Epithelial cell of esophagus (primary cell): ENCODE measurements at regions not wholly inside any gene's neighbourhood (a gene's known extent, or its start where the extent isn't known, plus 50 kb on each side); places are given as distances from the start of the nearest gene placed in this dataset.
"Not testable (repeated sequence)": the region's sequence is repeated elsewhere in the genome, so short reads cannot be mapped to it uniquely, and the experiment has no call there.

Experiments
- DNase-seq: peaks from one replicate; pipeline ENCODE4 v3.0.0; 2010; ENCODE audit warnings: low read depth
- H3K4me3 ChIP-seq: 2 replicates; pipeline ENCODE4 v1.5.1; 2011; ENCODE audit warnings: mild to moderate bottlenecking, low read length, control low read depth
- TF ChIP-seq, protein P1 (sequence below): IDR thresholded peaks from 2 replicates; pipeline ENCODE4 v1.5.1; 2011; ENCODE audit warnings: low read depth, mild to moderate bottlenecking, low read length, control low read depth, inconsistent platforms; ENCODE audit not compliant: insufficient read depth; ENCODE audit errors: missing control alignments

DNA sequence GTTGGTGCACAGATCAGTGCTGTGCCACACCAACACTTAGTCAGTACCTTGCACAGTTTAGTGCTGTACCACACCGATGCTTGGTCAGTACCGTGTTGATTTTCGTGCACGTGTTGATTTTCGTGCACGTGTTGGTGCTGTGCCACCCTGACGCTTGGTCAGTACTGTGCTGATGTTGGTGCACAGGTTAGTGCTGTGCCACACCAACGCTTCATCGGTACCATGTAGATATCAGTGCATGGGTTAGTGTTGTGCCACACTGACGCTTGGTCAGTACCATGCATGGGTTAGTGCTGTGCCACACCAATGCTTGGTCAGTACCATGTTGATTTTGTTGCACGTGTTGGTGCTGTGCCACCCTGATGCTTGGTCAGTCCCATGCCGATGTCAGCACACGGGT, 103.5 kb downstream of the NPIPB11 start:
- no peak overlapping the region for H3K4me3 ChIP-seq
- TF ChIP-seq, protein P1, sequence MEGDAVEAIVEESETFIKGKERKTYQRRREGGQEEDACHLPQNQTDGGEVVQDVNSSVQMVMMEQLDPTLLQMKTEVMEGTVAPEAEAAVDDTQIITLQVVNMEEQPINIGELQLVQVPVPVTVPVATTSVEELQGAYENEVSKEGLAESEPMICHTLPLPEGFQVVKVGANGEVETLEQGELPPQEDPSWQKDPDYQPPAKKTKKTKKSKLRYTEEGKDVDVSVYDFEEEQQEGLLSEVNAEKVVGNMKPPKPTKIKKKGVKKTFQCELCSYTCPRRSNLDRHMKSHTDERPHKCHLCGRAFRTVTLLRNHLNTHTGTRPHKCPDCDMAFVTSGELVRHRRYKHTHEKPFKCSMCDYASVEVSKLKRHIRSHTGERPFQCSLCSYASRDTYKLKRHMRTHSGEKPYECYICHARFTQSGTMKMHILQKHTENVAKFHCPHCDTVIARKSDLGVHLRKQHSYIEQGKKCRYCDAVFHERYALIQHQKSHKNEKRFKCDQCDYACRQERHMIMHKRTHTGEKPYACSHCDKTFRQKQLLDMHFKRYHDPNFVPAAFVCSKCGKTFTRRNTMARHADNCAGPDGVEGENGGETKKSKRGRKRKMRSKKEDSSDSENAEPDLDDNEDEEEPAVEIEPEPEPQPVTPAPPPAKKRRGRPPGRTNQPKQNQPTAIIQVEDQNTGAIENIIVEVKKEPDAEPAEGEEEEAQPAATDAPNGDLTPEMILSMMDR, result no peak
- DNase-seq, result no peak

DNA sequence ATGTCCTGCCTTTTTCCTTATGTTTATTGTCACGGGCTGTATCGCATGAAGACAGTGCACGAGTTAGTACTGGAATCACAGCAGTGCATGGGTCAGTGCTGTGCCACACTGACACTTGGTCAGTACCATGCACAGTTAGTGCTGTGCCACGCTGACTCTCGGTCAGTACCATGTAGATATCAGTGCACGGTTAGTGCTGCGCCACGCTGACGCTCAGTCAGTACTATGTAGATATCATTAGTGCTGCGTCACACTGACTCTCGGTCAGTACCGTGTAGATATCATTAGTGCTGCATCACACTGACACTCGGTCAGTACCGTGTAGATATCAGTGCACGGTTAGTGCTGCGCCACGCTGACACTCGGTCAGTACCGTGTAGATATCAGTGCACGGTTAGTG, 104.1 kb downstream of the NPIPB11 start:
- not testable (repeated sequence) for H3K4me3 ChIP-seq, DNase-seq

DNA sequence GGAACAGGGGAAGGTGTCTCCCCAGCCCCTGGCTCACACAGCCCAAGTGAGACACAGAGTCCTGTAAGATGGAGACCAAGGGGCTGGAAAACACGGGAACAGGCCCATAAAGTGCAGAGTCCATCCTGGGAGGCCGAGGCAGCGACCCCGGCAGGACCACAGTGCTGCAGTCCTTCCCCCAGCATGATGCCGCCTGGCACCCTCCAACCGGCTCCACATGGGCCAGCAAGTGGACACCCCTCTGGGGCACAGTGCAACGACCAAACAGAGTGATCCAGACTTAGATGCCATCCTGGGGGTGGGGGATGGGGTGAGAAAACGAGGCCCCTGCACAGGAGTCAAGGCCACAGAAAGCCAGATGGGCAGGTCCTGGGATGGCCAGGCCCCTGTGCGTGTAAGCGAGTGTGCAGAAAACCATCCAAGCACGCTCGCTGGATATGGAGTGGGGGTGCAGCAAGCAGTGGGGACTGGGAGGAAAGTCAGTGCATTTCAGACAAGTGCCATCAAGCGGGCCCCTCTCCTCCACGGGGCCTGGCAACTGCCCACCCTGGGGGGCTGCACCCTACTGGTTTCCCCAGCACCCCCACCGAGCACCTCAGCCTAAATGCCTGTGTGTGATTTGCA, 104.7 kb downstream of the NPIPB11 start:
- not testable (repeated sequence) for DNase-seq

DNA sequence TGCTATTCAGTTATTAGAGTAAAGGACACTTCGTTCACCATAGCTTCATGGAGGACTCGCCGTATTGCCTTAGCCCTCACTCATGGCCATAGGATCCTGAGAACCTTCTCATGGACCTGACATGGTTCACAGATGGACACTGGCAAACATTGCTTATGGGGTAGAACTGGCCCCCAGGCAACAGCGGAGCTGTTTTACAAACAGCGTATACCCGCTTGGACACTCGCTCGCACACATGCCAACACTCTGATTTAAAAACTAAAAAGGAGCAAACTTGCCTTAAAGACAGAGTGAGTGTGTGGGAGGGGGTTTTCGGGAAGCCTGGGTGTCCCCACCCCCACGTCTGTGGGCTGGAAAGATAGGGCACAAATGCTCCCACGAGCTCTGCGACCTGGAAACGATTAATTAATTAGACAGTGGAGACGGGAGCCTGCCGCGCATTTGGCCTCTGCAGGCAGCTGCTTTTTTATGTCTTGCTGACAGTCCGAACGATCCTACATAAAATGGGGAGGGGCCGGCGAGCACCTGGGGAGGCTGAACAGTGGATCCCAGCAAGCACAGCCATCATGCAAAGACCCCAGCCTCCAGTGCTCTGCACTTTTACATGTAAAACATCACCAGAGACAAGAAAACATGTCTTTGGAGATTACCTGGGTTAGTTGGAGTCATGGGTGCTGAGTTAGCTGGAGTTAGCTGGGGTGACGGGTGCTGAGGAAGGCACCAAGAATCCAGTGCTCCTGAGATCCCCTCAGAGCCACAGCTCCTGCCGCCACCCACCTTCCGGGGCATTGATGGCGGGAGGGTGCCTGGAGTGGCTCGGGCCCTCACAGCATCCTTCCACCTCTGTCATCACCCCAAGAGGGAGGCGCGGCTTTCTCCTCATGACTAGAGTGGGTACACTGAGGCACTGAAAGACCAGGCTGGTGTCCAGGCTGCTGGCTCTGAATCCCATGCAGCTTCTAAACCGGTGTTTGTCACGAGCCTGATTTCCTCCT, 105.7 kb downstream of the NPIPB11 start:
- H3K4me3 ChIP-seq, DNase-seq: not testable (repeated sequence)

More for the DNA sequence above, 104.7 kb downstream of the NPIPB11 start:
- H3K4me3 ChIP-seq, result not testable (repeated sequence)

DNA sequence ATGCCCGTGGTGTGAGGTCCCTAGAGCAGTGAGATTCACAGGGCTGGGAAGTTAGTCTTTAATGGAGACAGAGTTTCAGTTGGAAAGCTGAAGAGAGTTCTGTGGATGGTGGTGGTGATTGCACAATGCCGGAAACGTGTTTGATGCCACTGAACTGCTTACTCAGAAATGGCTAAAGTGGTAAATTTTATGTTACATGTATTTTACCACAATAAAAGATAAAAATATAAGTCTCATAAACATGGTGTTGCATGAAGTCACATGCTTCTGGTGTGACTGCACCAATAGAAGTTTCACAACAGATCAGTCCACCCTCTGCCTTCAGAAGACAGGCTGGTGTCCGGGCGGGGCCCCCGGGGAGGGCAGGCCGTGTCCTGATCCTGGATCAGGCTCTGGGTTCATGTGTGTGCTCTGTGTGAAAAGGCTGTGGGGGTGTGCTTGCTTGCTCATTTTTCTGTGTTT, 106.5 kb downstream of the NPIPB11 start:
- peak; percentile 8 for DNase-seq
- not testable (repeated sequence) for H3K4me3 ChIP-seq

DNA sequence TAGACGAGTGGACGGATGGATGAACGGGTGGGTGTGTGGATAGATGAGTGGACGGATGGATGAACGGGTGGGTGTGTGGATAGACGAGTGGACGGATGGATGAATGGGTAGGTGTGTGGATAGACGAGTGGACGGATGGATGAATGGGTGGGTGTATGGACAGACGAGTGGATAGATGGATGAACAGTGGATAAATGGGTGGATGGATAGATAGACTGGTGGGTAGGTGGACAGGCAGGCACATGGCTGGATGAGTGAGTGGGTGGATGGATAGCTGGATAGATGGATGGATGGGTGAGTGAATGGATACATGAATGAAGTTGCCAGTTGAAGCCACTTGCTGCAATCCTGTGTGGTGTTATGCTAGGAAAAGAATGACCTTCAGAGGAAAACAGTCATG, 107.5 kb downstream of the NPIPB11 start:
- H3K4me3 ChIP-seq, DNase-seq: not testable (repeated sequence)

DNA sequence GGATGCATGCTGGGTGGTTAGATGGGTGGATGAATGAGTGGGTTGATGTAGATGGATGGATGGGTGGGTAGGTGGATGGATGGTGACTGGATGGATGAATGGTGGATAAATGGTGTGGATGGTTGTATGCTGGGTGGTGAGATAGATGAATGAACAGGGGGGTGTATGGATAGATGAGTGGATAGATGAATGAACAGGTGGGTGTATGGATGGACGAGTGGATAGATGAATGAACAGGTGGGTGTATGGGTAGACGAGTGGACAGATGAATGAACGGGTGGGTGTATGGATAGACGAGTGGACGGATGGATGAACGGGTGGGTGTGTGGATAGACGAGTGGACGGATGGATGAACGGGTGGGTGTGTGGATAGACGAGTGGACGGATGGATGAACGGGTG, 108.2 kb downstream of the NPIPB11 start:
- not testable (repeated sequence) for DNase-seq, H3K4me3 ChIP-seq

DNA sequence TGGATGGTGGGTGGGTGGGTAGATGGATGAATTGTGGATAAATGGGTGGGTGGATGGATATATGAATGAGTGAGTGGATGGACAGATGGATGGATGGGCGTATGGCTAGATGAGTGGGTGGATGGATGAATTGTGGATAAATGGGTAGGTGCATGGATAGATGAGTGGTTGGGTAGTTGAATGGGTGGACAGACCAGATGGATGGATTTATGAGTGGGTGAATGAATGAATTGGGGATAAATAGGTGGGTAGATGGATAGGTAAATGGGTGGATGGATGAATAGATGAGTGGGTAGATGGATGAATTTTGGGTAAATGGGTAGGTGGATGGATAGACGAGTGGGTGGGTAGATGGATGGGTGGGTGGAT, 108.7 kb downstream of the NPIPB11 start:
- not testable (repeated sequence) for H3K4me3 ChIP-seq, DNase-seq

DNA sequence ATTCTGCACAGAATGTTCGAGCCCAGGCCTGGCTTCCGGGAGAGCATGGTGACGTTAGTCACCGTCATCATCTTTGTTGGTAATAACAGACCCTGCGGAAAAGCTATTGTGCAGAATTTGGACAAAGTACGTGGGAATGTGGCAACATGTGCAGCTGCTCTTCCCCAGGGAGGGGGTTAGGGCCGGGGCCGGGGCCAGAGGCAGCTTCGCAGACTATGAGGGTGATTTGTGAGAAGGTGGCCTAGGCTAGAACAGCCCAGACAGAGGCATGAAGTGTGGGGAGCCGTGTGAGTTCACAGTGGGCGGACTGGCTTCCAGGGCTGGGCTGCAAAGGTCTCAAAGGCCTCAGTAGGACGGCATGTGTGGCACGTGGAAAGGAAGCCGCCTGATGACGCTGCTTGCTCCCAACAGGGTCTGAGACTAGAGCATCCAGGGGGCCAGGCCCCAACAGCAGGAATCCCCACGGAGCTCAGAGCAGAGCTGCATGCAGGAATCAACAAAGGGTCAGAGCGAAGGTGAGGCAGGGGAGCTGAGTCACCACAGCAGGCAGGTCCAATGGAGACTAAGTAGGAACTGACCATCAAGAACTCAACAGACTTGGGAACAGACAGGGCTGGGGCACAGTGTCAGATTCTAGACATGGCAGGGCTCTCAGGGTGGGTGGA, 109.2 kb downstream of the NPIPB11 start:
- not testable (repeated sequence) for DNase-seq, H3K4me3 ChIP-seq

DNA sequence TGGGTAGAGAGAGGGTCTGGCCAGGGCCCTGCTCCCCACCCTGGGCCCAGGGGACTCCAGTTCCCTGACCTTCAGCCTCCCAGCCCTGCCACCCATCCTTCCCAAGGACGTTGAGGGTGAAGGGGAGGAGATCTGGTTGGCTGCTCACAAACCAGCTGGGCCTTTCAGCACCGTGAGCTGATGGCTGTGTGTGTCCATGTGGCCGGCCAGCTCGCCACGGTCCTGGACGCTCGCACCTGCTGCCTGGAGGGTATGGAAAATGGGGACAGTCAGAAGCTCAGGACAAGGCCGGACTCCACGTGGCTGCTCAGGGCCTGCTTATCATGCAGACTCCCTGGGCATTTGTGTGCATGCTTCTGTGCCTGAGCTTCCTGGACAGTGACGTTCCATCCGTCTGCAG, 110.3 kb downstream of the NPIPB11 start:
- not testable (repeated sequence) for DNase-seq, H3K4me3 ChIP-seq

DNA sequence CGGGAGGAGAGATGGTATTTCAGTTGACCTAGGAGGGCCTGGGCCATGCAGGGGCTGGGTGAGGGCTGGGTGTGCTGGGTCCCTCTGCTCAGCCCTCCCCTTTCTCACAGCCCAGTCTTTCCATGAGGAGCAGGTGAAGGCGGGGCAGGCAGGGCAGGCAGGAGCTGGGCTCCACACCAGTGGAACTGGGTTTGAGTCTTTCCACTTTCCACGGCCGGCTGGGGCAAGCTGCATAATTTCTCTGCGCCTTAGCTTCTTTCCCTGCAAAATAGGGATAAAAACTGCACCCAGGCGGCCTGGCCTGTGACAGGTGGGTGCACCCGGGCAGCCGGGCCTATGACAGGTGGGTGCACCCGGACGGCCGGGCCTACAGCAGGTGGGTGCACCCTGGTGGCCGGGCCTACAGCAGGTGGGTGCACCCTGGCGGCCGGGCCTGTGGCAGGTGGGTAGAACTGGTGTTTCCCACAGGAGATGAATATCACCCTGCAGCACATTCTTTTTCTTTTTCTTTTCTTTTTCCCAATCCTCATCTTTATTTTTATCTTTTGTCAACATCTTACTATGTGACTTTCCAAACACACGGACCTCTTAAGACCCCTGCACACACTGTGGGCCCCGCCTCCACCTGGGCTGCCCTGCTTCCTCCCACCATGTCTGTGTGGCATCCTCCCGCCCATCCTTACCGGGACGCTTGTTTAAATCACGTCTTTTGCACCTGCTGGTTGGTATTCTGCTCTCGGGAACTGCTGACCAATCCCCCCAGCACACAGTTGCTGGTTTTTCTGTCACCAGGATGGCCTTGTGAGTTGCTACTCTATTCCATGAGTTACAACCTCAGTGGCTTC, 111.3 kb downstream of the NPIPB11 start:
- DNase-seq, H3K4me3 ChIP-seq: not testable (repeated sequence)

DNA sequence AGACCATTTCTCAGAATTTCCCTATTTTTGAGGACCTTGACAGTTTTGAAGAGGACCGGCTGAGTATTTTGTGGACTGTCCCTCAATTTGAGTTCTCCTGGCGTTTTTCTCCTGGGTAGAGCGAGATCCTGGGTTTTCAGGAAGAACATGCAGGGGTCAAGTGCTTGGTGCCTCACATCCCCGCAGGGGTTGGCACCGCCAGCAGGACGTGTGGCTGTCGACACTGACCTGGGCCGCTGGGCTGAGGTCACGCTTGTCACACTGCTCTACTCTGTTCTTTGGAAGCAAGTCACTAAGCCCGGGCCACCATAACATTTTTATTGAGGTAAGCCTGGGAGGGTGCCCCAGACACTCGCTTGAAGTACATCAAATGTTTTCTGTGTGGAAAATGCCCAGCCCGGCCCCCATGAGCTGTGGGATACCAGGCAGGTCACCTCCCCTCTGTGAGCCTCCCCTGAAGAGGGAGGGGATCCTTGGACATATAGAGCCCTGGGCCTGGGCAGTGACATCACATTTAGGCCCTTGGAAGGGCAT, 112.0 kb downstream of the NPIPB11 start:
- DNase-seq, H3K4me3 ChIP-seq: not testable (repeated sequence)

DNA sequence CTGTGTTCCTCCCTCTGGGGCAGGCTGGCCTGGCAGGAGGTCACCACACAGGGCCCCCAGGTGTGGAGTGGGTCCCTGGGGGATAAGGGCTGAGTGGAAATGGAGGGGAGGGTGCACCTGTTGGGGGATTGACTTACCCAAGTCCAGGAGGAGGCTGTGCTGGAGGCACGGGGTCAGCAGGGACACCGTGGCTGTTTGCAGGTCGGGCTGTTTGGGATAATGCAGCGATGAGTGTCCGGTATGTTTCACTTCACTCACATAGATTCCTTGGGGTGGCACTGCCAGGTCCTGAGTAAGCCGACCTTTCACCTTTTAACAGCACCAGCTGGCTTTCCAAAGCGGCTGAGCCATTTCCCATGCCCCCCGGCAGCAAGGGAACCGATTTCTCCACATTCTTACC, 113.0 kb downstream of the NPIPB11 start:
- H3K4me3 ChIP-seq, result not testable (repeated sequence)

DNA sequence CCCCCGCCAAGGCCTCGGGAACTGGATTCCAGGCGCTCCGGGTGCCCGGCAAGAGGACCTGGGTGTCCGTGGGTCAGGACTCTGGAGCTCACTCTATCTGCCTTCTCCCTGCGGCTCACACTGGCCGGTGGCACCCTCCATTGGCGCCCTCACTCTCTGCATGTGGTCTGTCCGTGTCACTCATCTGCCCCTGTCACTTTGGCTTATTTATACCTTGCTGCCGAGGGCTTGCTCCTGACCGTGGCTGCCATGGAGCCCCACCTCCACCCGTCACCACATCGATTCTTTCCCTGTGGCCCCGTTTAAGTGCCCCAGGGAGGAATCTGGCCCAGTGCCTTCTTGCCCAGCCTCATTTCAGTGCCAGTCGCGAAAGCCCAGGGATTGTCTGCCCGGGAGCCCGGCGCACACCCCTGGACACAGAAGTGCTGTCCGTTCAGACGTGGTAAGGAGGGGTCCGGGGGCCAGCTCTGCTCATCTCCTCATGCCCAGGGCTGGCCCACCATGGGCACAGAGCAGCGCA, 113.5 kb downstream of the NPIPB11 start:
- not testable (repeated sequence) for H3K4me3 ChIP-seq, DNase-seq

More for the DNA sequence above, 113.0 kb downstream of the NPIPB11 start:
- not testable (repeated sequence) for DNase-seq

DNA sequence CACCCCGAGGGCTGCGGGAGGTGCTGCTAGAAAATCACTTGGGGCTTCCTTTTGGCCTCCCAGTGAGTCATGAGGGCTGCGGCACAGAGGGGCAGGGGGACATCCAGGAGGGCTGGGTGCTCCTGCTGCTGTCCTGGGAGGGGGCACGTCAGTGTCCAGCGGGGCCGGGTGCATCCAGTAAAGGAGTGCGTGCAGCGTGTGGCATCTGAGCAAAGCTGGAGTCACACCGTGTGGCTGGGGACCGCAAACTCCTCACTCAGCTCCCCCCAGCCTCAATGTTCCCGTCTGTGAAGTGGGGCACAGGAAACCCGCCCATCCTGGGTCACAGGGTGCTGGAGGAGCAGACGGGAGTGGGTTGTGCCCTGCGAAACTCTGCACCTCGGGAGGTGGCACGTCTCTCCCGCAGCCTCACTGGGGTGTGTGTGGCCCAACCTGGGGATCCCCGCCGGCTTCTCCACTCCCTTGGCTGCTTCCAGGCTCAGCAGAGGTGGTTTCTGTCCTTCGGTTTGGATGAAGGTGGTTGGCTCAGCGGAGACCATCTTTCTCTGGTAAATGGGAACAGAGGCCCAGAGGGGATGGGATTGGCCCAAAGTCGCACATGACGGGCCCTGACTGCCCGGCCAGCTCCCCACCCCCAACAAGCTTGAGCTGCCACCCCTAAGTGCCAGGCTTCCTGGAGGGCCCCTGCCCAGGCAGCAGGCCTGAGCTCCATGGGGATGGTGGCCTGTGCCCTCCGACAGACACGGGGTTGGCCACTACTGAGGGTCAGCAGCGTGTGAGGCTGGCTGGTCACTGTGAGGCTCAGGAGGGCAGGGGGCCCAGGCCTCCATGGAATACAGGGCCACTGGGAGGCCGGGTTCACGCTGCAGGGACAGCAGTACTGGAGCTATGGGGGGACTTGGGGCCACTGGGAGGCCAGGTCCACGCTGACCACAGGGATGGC, 114.9 kb downstream of the NPIPB11 start:
- not testable (repeated sequence) for H3K4me3 ChIP-seq, DNase-seq
